ENCODE measurements at regions not wholly inside any gene's neighbourhood (a gene's known extent, or its start where the extent isn't known, plus 50 kb on each side); places are given as distances from the start of the nearest gene placed in this dataset.
"Not testable (repeated sequence)": the region's sequence is repeated elsewhere in the genome, so short reads cannot be mapped to it uniquely, and the experiment has no call there.

DNA sequence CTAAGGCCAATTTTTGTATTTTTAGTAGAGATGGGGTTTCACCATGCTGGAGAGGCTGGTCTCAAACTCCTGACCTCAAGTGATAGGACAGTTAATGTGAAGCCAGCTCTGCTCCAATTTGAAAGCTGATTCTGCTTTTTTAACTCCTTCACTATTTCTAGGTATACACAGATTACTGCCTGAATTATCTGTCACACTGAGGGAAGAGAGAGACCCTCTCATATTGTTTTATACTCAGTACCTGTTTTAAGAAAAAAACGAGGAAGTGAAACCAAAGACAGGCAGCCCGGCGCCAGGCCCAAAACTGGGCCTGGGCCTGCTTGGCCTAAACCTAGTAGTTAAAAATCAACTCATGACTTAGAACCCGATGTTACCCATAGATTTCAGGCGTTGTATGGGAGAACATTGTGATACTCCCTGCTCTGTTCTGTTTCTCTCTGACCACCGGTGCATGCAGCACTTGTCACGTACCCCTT is 1601.5 kb upstream of the PCDH10 start:
- no peak overlapping the region for H3K9ac ChIP-seq (ENCODE audit: low read depth, low read length)
- H3K27ac ChIP-seq (ENCODE audit: low read depth, low read length), result no peak overlapping the region
- no peak overlapping the region for H3K4me3 ChIP-seq (ENCODE audit: low read depth, low read length)
- H3K36me3 ChIP-seq (ENCODE audit: control insufficient read depth, insufficient read depth, low read length), result no peaks in the 10 kb centered on the region
- no peaks in the 10 kb centered on the region for H3K9me3 ChIP-seq (ENCODE audit: control insufficient read depth, insufficient read depth, low read length)
- H3K27me3 ChIP-seq (ENCODE audit: control insufficient read depth, insufficient read depth, low read length), result no peaks in the 10 kb centered on the region
- H3K4me1 ChIP-seq (ENCODE audit: control insufficient read depth, insufficient read depth, low read length), result no peaks in the 10 kb centered on the region

- Histone ChIP-seq H3K4me1 (ENCODE audit: control insufficient read depth, insufficient read depth, low read length) (no peaks in the 10 kb centered on the region), H3K36me3 (ENCODE audit: control insufficient read depth, insufficient read depth, low read length) (no peaks in the 10 kb centered on the region), H3K27ac (ENCODE audit: low read depth, low read length) (no peak overlapping the region)
These were observed 1597.8 kb upstream of the PCDH10 start for GRCh38 chr4:131551306-131551705.

DNA sequence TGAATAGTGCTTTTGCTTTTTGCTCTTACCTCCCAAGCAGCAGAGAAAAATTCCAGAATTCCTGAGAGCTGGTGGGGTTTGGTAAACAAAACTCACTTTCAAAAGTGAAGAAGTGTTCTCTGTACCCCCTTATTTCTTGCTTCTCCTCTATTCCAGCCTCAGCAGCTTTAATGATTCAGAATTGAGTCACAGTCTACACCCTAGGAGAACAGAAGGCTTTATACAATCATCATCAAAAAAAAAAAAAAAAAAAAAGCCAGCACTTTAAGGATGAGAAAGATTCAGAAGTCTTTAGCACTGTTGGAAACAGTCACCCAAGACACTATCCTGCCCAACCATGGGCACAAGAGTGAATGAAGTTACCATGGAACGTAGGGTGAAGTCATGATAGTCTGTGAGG is 1583.1 kb upstream of the PCDH10 start:
- H3K9ac ChIP-seq (ENCODE audit: low read depth, low read length), result no peak overlapping the region
- no peaks in the 10 kb centered on the region for H3K27me3 ChIP-seq (ENCODE audit: control insufficient read depth, insufficient read depth, low read length)
- no peaks in the 10 kb centered on the region for H3K36me3 ChIP-seq (ENCODE audit: control insufficient read depth, insufficient read depth, low read length)
- H3K9me3 ChIP-seq (ENCODE audit: control insufficient read depth, insufficient read depth, low read length), result peaks cover 10% of the 10 kb centered on the region; the same call in 1 of the 2 replicates
- no peak overlapping the region for H3K27ac ChIP-seq (ENCODE audit: low read depth, low read length)
- H3K4me3 ChIP-seq (ENCODE audit: low read depth, low read length), result no peak overlapping the region
- H3K4me1 ChIP-seq (ENCODE audit: control insufficient read depth, insufficient read depth, low read length), result no peaks in the 10 kb centered on the region

More at GRCh38 chr4:131551306-131551705, 1597.8 kb upstream of the PCDH10 start:
- H3K27me3 ChIP-seq (ENCODE audit: control insufficient read depth, insufficient read depth, low read length), result no peaks in the 10 kb centered on the region
- no peak overlapping the region for H3K4me3 ChIP-seq (ENCODE audit: low read depth, low read length)
- no peak overlapping the region for H3K9ac ChIP-seq (ENCODE audit: low read depth, low read length)
- H3K9me3 ChIP-seq (ENCODE audit: control insufficient read depth, insufficient read depth, low read length), result no peaks in the 10 kb centered on the region

DNA sequence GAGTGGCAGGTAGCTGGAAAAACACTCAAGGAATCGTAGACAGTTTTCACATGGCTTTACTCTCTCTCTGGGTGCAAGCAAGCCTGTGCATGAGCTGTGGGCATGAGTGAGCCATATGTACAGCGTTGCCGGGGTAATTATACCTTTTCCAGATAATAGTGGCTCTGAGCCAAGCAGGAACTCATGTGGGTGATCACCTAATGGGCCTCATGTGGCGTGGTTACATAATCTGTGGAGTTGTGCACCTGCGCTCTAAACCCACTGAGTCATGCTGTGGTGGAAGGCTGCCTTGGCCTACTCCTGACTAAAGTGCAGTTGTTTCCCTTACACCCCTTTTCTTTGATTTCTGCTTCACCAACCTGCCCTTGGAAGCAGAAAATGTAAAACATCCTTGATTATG is 1564.5 kb upstream of the PCDH10 start:
- no peak overlapping the region for H3K27ac ChIP-seq (ENCODE audit: low read depth, low read length)
- no peak overlapping the region for H3K9ac ChIP-seq (ENCODE audit: low read depth, low read length)
- no peaks in the 10 kb centered on the region for H3K36me3 ChIP-seq (ENCODE audit: control insufficient read depth, insufficient read depth, low read length)
- H3K27me3 ChIP-seq (ENCODE audit: control insufficient read depth, insufficient read depth, low read length), result no peaks in the 10 kb centered on the region
- peaks cover 9% of the 10 kb centered on the region; the same call in 1 of the 2 replicates for H3K9me3 ChIP-seq (ENCODE audit: control insufficient read depth, insufficient read depth, low read length)
- no peaks in the 10 kb centered on the region for H3K4me1 ChIP-seq (ENCODE audit: control insufficient read depth, insufficient read depth, low read length)
- no peak overlapping the region for H3K4me3 ChIP-seq (ENCODE audit: low read depth, low read length)

GRCh38 chr4:131595140-131595539 is 1554.0 kb upstream of the PCDH10 start:
- no peak overlapping the region for H3K4me3 ChIP-seq (ENCODE audit: low read depth, low read length)
- no peaks in the 10 kb centered on the region for H3K36me3 ChIP-seq (ENCODE audit: control insufficient read depth, insufficient read depth, low read length)
- H3K9ac ChIP-seq (ENCODE audit: low read depth, low read length), result no peak overlapping the region
- H3K27me3 ChIP-seq (ENCODE audit: control insufficient read depth, insufficient read depth, low read length), result no peaks in the 10 kb centered on the region
- H3K9me3 ChIP-seq (ENCODE audit: control insufficient read depth, insufficient read depth, low read length), result 0 out of 2 replicates have a peak, but pooled peaks cover 3% of the 10 kb centered on the region
- H3K4me1 ChIP-seq (ENCODE audit: control insufficient read depth, insufficient read depth, low read length), result no peaks in the 10 kb centered on the region
- H3K27ac ChIP-seq (ENCODE audit: low read depth, low read length), result no peak overlapping the region

DNA sequence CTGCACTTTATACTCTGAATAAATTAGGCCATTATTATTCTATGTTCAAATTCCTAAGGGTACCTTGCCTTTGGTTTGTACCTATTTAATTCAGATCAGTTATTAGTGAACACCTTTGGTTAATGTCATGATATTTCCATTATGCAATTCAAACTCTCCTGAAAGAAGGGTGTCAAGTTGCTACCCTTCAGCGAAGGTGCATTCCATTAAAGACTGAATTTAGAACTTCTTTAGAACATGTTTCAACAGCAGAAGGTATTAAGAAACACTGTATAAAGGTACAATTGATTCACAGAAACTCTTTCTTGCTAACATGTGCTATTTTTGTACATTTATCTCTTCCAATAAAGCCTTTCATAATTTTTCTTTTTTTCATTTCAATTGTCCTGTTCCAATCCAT is 1545.4 kb upstream of the PCDH10 start:
- no peaks in the 10 kb centered on the region for H3K4me1 ChIP-seq (ENCODE audit: control insufficient read depth, insufficient read depth, low read length)
- no peak overlapping the region for H3K4me3 ChIP-seq (ENCODE audit: low read depth, low read length)
- H3K27me3 ChIP-seq (ENCODE audit: control insufficient read depth, insufficient read depth, low read length), result no peaks in the 10 kb centered on the region
- no peak overlapping the region for H3K27ac ChIP-seq (ENCODE audit: low read depth, low read length)
- H3K9ac ChIP-seq (ENCODE audit: low read depth, low read length), result no peak overlapping the region
- H3K36me3 ChIP-seq (ENCODE audit: control insufficient read depth, insufficient read depth, low read length), result no peaks in the 10 kb centered on the region
- H3K9me3 ChIP-seq (ENCODE audit: control insufficient read depth, insufficient read depth, low read length), result no peaks in the 10 kb centered on the region

DNA sequence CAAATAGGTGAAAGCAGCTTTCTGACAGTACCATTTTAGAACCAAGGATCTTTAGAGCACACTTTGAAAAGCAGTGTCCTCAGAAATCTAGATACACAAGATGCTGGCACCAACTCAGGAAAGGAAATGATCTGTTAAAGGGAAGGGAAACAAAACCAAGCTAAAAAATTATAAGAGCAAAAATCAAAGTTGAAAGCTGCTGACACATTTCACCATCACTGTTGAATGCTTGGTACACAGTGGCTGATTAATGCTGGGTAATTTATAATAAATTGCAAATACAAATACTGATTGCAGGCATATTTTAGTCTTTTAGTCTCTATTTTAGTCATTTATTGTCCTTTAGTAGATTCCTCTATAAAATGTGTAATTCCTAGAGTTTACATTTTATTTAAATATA is 1540.1 kb upstream of the PCDH10 start:
- H3K27ac ChIP-seq (ENCODE audit: low read depth, low read length), result no peak overlapping the region

GRCh38 chr4:131610517-131610916 is 1538.6 kb upstream of the PCDH10 start:
- not testable (repeated sequence) for H3K9me3 ChIP-seq (ENCODE audit: control insufficient read depth, insufficient read depth, low read length); H3K9ac ChIP-seq (ENCODE audit: low read depth, low read length); H3K27me3 ChIP-seq (ENCODE audit: control insufficient read depth, insufficient read depth, low read length); H3K36me3 ChIP-seq (ENCODE audit: control insufficient read depth, insufficient read depth, low read length); H3K27ac ChIP-seq (ENCODE audit: low read depth, low read length); H3K4me3 ChIP-seq (ENCODE audit: low read depth, low read length); H3K4me1 ChIP-seq (ENCODE audit: control insufficient read depth, insufficient read depth, low read length)

More for the DNA sequence above, 1540.1 kb upstream of the PCDH10 start:
- Histone ChIP-seq H3K9ac (ENCODE audit: low read depth, low read length) (no peak overlapping the region), H3K4me1 (ENCODE audit: control insufficient read depth, insufficient read depth, low read length) (no peaks in the 10 kb centered on the region), H3K27me3 (ENCODE audit: control insufficient read depth, insufficient read depth, low read length) (no peaks in the 10 kb centered on the region), H3K9me3 (ENCODE audit: control insufficient read depth, insufficient read depth, low read length) (no peaks in the 10 kb centered on the region), H3K36me3 (ENCODE audit: control insufficient read depth, insufficient read depth, low read length) (no peaks in the 10 kb centered on the region), H3K4me3 (ENCODE audit: low read depth, low read length) (no peak overlapping the region)

GRCh38 chr4:131613086-131613823 is 1535.8 kb upstream of the PCDH10 start:
- no peaks in the 10 kb centered on the region for H3K36me3 ChIP-seq (ENCODE audit: control insufficient read depth, insufficient read depth, low read length)
- H3K27ac ChIP-seq (ENCODE audit: low read depth, low read length), result no peak overlapping the region
- no peak overlapping the region for H3K9ac ChIP-seq (ENCODE audit: low read depth, low read length)

DNA sequence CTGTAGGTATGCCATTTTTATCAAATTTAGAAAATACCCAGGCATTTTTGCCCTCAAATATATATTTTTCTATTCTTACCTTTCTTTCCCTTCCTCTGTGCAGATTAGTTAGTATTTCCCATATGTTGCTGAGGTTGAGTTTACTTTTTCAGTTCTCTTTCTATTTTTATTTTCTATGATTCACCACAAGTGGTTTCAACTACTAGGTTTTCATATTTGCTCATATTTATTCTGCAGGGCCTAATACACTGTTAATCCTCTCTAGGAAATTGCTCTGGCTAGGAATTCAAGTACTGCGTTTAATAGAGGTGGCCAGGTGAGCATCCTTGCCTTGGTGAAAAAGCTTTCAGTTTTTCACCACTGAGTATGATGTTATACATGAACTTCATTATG is 1535.3 kb upstream of the PCDH10 start:
- Histone ChIP-seq H3K36me3 (ENCODE audit: control insufficient read depth, insufficient read depth, low read length) (no peaks in the 10 kb centered on the region), H3K4me1 (ENCODE audit: control insufficient read depth, insufficient read depth, low read length) (no peaks in the 10 kb centered on the region), H3K27me3 (ENCODE audit: control insufficient read depth, insufficient read depth, low read length) (no peaks in the 10 kb centered on the region), H3K9me3 (ENCODE audit: control insufficient read depth, insufficient read depth, low read length) (no peaks in the 10 kb centered on the region), H3K4me3 (ENCODE audit: low read depth, low read length) (no peak overlapping the region), H3K27ac (ENCODE audit: low read depth, low read length) (no peak overlapping the region), H3K9ac (ENCODE audit: low read depth, low read length) (no peak overlapping the region)

More at GRCh38 chr4:131613086-131613823, 1535.8 kb upstream of the PCDH10 start:
- Histone ChIP-seq H3K4me1 (ENCODE audit: control insufficient read depth, insufficient read depth, low read length) (no peaks in the 10 kb centered on the region), H3K27me3 (ENCODE audit: control insufficient read depth, insufficient read depth, low read length) (no peaks in the 10 kb centered on the region), H3K9me3 (ENCODE audit: control insufficient read depth, insufficient read depth, low read length) (no peaks in the 10 kb centered on the region), H3K4me3 (ENCODE audit: low read depth, low read length) (no peak overlapping the region)

GRCh38 chr4:131632877-131633276 is 1516.2 kb upstream of the PCDH10 start:
- no peak overlapping the region for H3K9ac ChIP-seq (ENCODE audit: low read depth, low read length)
- no peaks in the 10 kb centered on the region for H3K36me3 ChIP-seq (ENCODE audit: control insufficient read depth, insufficient read depth, low read length)
- no peak overlapping the region for H3K4me3 ChIP-seq (ENCODE audit: low read depth, low read length)
- no peaks in the 10 kb centered on the region for H3K27me3 ChIP-seq (ENCODE audit: control insufficient read depth, insufficient read depth, low read length)
- peaks cover 21% of the 10 kb centered on the region for H3K9me3 ChIP-seq (ENCODE audit: control insufficient read depth, insufficient read depth, low read length)
- no peaks in the 10 kb centered on the region for H3K4me1 ChIP-seq (ENCODE audit: control insufficient read depth, insufficient read depth, low read length)
- H3K27ac ChIP-seq (ENCODE audit: low read depth, low read length), result no peak overlapping the region

All from HUES48 (cell line).